ENCODE measurements at regions not wholly inside any gene's neighbourhood (a gene's known extent, or its start where the extent isn't known, plus 50 kb on each side); places are given as distances from the start of the nearest gene placed in this dataset.
A peak's percentile ranks its signal among the peaks of the same experiment; 100 is the strongest.
"Not testable (repeated sequence)": the region's sequence is repeated elsewhere in the genome, so short reads cannot be mapped to it uniquely, and the experiment has no call there.

DNA sequence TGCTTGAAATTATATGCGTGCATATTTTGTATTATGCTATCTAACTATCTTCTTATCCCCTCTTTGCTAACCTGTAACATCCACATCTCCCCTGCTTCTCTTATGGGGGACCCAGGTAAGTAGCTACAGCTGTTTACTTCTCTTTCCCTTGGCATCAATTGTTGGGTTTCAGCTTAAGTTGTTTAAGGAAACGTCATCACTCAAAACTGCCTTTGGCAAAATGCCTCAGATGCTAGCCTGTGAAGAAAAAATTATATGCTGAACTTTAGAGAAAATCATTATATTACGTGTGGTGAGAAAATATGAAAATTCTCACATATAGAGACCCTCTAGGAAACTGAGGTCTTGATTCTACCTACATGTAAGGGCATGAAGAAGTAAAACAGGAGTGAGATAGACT, 447.0 kb upstream of the NECTIN3 start:
- H3K27me3 Mint-ChIP-seq, result no peaks in the 10 kb centered on the region
- H3K27ac Mint-ChIP-seq, result no peak overlapping the region
- ATAC-seq (no peak), DNase-seq (no peak)
- no peak overlapping the region for H3K4me3 Mint-ChIP-seq
- peaks cover 5% of the 10 kb centered on the region for H3K9me3 Mint-ChIP-seq
- H3K36me3 Mint-ChIP-seq (ENCODE audit: low read depth), result no peaks in the 10 kb centered on the region
- peaks cover 13% of the 10 kb centered on the region for H3K4me1 Mint-ChIP-seq

- Mint-ChIP-seq H3K4me3 (no peak overlapping the region), H3K27ac (no peak overlapping the region), H3K9me3 (peaks cover 5% of the 10 kb centered on the region)
Observed at GRCh38 chr3:110625201-110625747, 446.3 kb upstream of the NECTIN3 start.

DNA sequence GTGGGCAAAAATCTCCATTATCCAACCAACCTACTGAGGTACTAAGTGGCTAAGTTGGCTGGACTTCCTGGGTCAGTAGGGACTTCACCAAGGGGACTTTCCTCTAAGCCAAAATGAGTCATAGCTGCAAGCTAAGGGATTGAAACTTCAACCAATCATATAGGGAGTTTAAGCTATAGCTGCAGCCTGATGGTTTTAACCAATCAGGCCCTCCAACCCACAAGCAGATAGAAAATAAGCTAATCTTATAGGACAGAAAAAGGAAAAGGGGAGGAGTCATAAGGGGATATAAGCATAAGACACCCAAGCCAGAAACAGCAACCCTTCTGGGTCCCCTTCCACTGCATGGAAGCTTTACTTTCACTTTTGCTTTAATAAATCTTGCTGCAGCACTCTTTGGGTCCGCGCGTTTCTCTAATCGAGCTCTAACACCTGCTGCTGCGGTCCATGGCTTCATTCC, 444.9 kb upstream of the NECTIN3 start:
- H3K4me1 Mint-ChIP-seq, result peaks cover 13% of the 10 kb centered on the region
- H3K4me3 Mint-ChIP-seq, result peak overlapping the region; percentile 38
- H3K27ac Mint-ChIP-seq; H3K36me3 Mint-ChIP-seq (ENCODE audit: low read depth); DNase-seq; H3K27me3 Mint-ChIP-seq: not testable (repeated sequence)
- peaks cover 11% of the 10 kb centered on the region for H3K9me3 Mint-ChIP-seq
- ATAC-seq, result peak; percentile 20

More at GRCh38 chr3:110625201-110625747, 446.3 kb upstream of the NECTIN3 start:
- H3K4me1 Mint-ChIP-seq, result peaks cover 13% of the 10 kb centered on the region
- ATAC-seq, result no peak
- H3K27me3 Mint-ChIP-seq, result no peaks in the 10 kb centered on the region
- no peaks in the 10 kb centered on the region for H3K36me3 Mint-ChIP-seq (ENCODE audit: low read depth)
- DNase-seq, result no peak

DNA sequence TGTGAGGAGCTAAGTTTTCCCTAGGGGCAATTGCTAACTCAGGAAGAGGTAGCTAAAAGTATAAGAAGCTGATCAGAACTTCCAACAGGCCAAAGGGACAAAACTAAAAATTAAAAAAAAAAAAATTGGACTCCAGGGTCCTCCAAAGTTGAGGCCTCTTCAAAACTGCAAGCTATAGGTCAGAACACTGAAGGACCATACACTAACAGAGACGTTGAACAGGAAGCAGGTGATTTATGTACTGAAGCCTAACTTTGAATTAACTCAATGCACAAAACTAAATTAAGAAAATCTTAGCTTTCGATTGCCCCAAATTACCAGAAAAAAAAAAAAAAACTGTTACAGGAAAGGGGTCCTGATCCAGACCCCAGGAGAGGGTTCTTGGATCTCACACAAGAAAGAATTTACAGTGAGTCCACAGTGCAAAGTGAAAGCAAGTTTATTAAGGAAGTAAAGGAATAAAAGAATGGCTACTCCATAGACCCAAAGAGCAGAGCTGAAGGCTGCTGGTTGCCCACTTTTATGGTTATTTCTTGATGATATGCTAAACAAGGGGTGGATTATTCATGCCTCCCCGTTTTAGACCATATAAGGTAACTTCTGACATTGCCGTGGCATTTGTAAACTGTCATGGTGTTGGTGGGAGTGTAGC, 442.8 kb upstream of the NECTIN3 start:
- DNase-seq (no peak), ATAC-seq (no peak)
- H3K27ac Mint-ChIP-seq, result no peak overlapping the region
- peaks cover 13% of the 10 kb centered on the region for H3K4me1 Mint-ChIP-seq
- no peak overlapping the region for H3K4me3 Mint-ChIP-seq
- no peaks in the 10 kb centered on the region for H3K27me3 Mint-ChIP-seq
- no peaks in the 10 kb centered on the region for H3K36me3 Mint-ChIP-seq (ENCODE audit: low read depth)
- H3K9me3 Mint-ChIP-seq, result peaks cover 11% of the 10 kb centered on the region

DNA sequence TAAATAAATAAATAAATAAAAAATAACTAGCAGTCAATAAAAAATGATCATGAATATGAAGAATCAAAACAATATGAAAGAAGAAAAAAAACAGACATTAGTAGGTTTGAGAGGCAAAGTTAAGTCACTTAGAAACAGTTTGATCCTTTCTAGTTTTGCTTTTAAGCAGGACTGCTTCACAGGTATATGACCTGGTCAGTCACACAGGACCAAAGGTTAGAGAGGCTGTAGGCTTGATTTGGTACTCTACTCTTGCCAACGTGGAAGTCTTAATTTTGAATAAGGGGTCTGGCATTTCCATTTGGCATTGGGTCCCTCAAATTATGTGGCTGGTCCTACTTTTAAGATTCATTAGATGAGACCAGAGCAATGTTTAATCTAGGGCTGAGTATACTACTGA, 441.7 kb upstream of the NECTIN3 start:
- peaks cover 11% of the 10 kb centered on the region for H3K9me3 Mint-ChIP-seq

DNA sequence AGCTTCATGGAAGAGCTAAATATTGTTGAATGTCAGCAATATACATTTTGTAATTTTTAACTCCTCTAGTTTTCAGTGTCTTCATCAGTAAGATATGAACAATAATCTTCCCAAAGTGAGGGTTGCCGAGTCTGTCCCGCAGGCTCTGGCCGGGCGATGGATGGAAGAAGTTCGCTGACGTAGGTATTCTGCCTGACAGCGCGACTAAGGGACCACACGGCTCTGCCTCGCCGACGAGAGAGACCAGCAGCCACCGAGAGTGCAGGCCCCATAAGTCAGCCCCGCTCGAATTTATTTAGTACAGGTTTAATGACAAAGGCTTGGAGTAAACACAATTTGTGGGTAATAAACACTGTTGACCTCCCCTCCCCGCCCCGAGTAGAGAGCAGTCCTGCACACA, 427.4 kb upstream of the NECTIN3 start:
- H3K9me3 Mint-ChIP-seq, result no peaks in the 10 kb centered on the region
- no peaks in the 10 kb centered on the region for H3K36me3 Mint-ChIP-seq (ENCODE audit: low read depth)
- no peak for DNase-seq
- ATAC-seq, result no peak
- H3K27ac Mint-ChIP-seq, result no peak overlapping the region
- no peaks in the 10 kb centered on the region for H3K4me1 Mint-ChIP-seq
- H3K27me3 Mint-ChIP-seq, result no peaks in the 10 kb centered on the region
- no peak overlapping the region for H3K4me3 Mint-ChIP-seq

More for the DNA sequence above, 441.7 kb upstream of the NECTIN3 start:
- no peak for DNase-seq
- Mint-ChIP-seq H3K36me3 (ENCODE audit: low read depth) (no peaks in the 10 kb centered on the region), H3K4me1 (peaks cover 13% of the 10 kb centered on the region), H3K4me3 (no peak overlapping the region), H3K27me3 (no peaks in the 10 kb centered on the region), H3K27ac (no peak overlapping the region)
- ATAC-seq, result no peak

DNA sequence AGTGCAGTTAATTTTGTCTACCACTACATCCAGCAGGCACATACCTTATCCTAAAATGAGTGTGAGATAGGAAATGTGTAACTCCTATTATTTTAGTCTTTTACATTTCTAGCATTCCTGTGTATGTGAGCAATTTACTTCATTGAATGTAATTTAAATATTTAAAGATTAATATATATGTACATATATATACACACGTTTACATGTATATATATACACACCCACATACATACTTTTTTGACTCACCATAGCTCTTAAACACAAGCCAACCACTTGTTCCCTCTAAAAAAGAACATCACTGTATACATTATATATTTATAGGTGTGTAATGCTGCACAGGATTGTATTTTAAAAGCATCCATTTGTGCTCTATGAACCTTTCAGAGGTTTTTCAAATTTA, 425.6 kb upstream of the NECTIN3 start:
- no peaks in the 10 kb centered on the region for H3K36me3 Mint-ChIP-seq (ENCODE audit: low read depth)
- no peak overlapping the region for H3K27ac Mint-ChIP-seq
- DNase-seq, result no peak
- ATAC-seq, result no peak
- no peaks in the 10 kb centered on the region for H3K27me3 Mint-ChIP-seq
- H3K4me3 Mint-ChIP-seq, result no peak overlapping the region
- H3K9me3 Mint-ChIP-seq, result no peaks in the 10 kb centered on the region
- no peaks in the 10 kb centered on the region for H3K4me1 Mint-ChIP-seq

DNA sequence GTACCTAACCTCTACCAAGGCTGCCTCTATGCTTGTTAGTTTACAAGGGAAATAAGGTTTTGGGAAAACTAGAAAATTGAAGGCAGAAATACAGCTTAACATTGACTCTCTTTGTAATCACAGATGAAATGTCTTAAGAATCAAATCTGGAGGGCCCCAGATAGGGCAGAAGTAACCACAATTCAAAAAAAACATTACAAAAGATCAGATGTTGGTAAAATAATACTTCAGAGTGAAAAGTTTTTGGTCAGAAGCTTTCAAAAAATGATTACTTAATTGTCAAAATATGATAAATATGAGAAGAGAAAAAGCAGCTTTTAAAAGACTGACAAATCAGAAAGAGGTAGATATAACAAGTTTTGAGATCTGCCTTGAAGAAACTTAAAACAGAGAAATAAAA, 425.1 kb upstream of the NECTIN3 start:
- Mint-ChIP-seq H3K36me3 (ENCODE audit: low read depth) (no peaks in the 10 kb centered on the region), H3K4me1 (no peaks in the 10 kb centered on the region), H3K27ac (no peak overlapping the region), H3K4me3 (no peak overlapping the region), H3K27me3 (no peaks in the 10 kb centered on the region), H3K9me3 (no peaks in the 10 kb centered on the region)
- no peak for ATAC-seq
- no peak for DNase-seq

DNA sequence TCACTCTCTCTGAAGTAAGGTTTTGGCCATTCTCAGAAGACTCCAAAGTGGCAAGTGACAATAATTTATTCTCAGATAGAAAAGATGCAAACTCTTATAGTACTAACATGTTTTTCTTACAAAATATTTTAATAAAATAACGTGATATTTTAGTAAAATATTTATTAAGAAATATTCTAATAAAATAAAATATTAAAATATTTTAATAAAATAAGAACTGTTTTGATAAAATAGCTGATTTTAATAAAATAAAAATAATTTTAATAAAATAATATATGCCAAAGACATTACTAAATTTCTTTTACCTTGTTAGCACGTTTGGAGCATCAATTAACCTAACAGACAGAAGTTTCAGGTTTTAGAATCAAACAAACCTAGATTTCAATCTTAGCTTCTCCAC, 424.0 kb upstream of the NECTIN3 start:
- Mint-ChIP-seq H3K4me1 (no peaks in the 10 kb centered on the region), H3K27me3 (no peaks in the 10 kb centered on the region), H3K4me3 (no peak overlapping the region), H3K27ac (no peak overlapping the region), H3K36me3 (ENCODE audit: low read depth) (no peaks in the 10 kb centered on the region), H3K9me3 (no peaks in the 10 kb centered on the region)
- no peak for ATAC-seq
- DNase-seq, result no peak

GRCh38 chr3:110650741-110651140, 420.9 kb upstream of the NECTIN3 start:
- Mint-ChIP-seq H3K4me3 (no peak overlapping the region), H3K27ac (no peak overlapping the region), H3K9me3 (no peaks in the 10 kb centered on the region), H3K36me3 (ENCODE audit: low read depth) (no peaks in the 10 kb centered on the region), H3K4me1 (no peaks in the 10 kb centered on the region), H3K27me3 (no peaks in the 10 kb centered on the region)
- DNase-seq (no peak), ATAC-seq (no peak)

DNA sequence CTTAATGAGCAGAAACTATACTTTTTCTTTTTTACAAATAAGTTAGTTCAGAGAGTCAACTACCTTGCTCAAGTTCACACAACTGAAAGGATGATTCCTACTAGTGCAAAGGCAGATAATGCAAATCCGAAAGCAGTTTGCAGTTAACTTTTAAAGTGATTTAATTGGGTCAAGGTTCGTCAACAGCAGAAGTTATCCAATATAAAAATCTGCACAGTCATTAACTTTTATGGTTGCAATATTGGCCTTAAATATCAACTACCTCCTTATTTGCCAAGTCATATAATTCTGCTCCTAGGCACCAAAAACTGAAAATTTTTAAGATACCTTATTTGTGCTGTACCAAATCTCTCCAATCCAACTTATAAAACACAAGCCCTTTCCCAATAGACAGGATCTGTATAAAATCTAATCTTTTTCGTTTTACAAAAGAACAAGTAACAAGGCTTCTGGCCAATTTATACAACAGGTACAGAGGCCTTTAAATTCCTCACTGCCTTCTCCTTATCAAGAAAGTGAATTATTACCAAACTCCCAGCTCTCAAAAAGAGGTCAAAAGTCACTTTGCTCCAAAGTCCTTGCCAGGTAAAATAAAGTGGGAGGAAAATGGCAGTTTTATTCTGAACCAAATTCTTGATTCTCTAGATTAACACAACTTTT, 416.6 kb upstream of the NECTIN3 start:
- no peaks in the 10 kb centered on the region for H3K36me3 Mint-ChIP-seq (ENCODE audit: low read depth)
- no peaks in the 10 kb centered on the region for H3K27me3 Mint-ChIP-seq
- no peak for ATAC-seq
- H3K4me1 Mint-ChIP-seq, result no peaks in the 10 kb centered on the region
- H3K4me3 Mint-ChIP-seq, result no peak overlapping the region
- no peaks in the 10 kb centered on the region for H3K9me3 Mint-ChIP-seq
- no peak overlapping the region for H3K27ac Mint-ChIP-seq
- DNase-seq, result no peak

GRCh38 chr3:110656394-110657025, 415.1 kb upstream of the NECTIN3 start:
- H3K27me3 Mint-ChIP-seq, result no peaks in the 10 kb centered on the region
- H3K27ac Mint-ChIP-seq, result no peak overlapping the region
- H3K36me3 Mint-ChIP-seq (ENCODE audit: low read depth), result no peaks in the 10 kb centered on the region
- H3K9me3 Mint-ChIP-seq, result no peaks in the 10 kb centered on the region
- no peak for DNase-seq
- no peak for ATAC-seq
- no peak overlapping the region for H3K4me3 Mint-ChIP-seq
- no peaks in the 10 kb centered on the region for H3K4me1 Mint-ChIP-seq

GRCh38 chr3:110664148-110664547, 407.5 kb upstream of the NECTIN3 start:
- Mint-ChIP-seq H3K36me3 (ENCODE audit: low read depth) (peaks cover 1% of the 10 kb centered on the region), H3K27me3 (no peaks in the 10 kb centered on the region), H3K9me3 (peaks cover 10% of the 10 kb centered on the region), H3K4me3 (no peak overlapping the region), H3K27ac (no peak overlapping the region), H3K4me1 (no peaks in the 10 kb centered on the region)
- DNase-seq (no peak), ATAC-seq (no peak)

DNA sequence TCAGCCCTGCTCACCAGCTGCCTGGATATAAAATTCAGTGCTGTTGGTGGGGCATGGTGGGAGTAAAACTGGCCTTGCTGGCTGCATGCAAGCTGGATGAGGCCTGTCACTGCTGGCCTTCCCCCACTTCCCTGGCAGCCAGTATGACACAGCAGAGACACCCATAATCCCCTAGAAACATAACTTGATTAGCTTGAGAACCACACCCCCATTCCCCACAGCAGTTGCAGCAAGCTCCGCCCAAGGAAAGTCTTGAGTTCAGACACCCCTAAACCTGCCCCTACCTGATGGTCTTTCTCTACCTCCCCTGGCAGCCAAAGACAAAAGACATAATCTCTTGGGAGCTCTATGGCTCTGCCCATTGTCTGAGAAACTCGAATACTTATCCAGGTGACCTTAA, 405.1 kb upstream of the NECTIN3 start:
- peaks cover 1% of the 10 kb centered on the region for H3K36me3 Mint-ChIP-seq (ENCODE audit: low read depth)
- no peaks in the 10 kb centered on the region for H3K4me1 Mint-ChIP-seq
- no peaks in the 10 kb centered on the region for H3K27me3 Mint-ChIP-seq
- H3K4me3 Mint-ChIP-seq, result no peak overlapping the region
- H3K27ac Mint-ChIP-seq, result no peak overlapping the region
- no peak for DNase-seq
- peaks cover 19% of the 10 kb centered on the region for H3K9me3 Mint-ChIP-seq
- ATAC-seq, result no peak

DNA sequence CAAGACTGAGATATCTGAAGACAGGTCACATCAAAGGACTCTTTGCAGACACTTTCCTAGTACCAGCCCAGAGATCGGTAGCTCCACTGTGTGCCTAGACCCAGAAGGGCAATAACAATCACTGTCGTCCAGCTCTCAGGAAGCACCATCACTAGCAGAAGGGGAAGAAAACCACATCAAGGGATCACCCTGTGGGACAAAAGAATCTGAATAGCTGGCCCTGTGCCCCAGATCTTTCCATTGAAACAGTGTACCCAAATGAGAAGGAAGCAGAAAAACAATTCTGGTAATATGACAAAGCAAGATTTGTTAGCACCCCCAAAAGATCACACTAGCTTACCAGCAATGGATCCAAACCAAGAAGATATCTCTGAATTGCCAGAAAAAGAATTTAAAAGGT, 404.4 kb upstream of the NECTIN3 start:
- peaks cover 19% of the 10 kb centered on the region for H3K9me3 Mint-ChIP-seq
- H3K36me3 Mint-ChIP-seq (ENCODE audit: low read depth), result peaks cover 1% of the 10 kb centered on the region
- no peak overlapping the region for H3K4me3 Mint-ChIP-seq
- no peak for DNase-seq
- H3K27ac Mint-ChIP-seq, result no peak overlapping the region
- no peaks in the 10 kb centered on the region for H3K4me1 Mint-ChIP-seq
- ATAC-seq, result no peak
- no peaks in the 10 kb centered on the region for H3K27me3 Mint-ChIP-seq

Data from activated naive CD8-positive, alpha-beta T cell treated with anti-CD3 and anti-CD28 coated beads, Interleukin-2, amount 50 U/mL, for 24 hours (primary cell).